Peyer's patch (tissue), 4 donors: ENCODE measurements at regions not wholly inside any gene's neighbourhood (a gene's known extent, or its start where the extent isn't known, plus 50 kb on each side); places are given as distances from the start of the nearest gene placed in this dataset.

Experiments used
- POLR2A ChIP-seq, 2 donors: fragments of 450-650 bp; IDR thresholded peaks; one replicate each; pipeline ENCODE4 v1.5.1; 2017; ENCODE audit warnings: antibody characterized with exemption in 2 of 2, mild to moderate bottlenecking in 2 of 2, moderate library complexity in 2 of 2
- TF ChIP-seq, protein P1 (sequence below), 6 experiments: fragments of 450-650 bp in 4 of 6; fragments of 200-600 bp in 2 of 6; sonication (generic) in 1 of 6; IDR thresholded peaks; one replicate each; pipeline ENCODE4 v1.5.1; 2017 to 2019; ENCODE audit warnings: antibody characterized with exemption in 6 of 6, mild to moderate bottlenecking in 3 of 6, moderate library complexity in 1 of 6

DNA sequence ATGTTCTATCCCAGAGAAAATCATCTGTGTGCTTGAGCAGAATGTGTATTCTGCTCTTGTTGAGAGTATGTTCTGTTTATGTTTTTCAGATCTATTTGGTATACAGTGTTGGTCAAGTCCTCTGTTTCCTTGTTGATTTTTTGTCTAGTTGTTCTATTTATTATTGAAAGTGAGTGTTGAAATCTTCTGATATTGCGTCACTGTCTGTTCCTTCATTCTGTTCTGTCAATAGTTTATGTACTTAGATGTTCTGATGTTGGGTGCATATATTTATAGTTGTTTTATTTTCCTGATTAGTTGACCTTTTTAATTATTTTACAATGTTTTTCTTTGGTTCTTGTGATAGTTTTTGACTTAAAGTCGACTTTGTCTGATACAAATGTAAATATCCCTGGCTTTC, 458.7 kb upstream of the HSF2 start:
- TF ChIP-seq, protein P1, sequence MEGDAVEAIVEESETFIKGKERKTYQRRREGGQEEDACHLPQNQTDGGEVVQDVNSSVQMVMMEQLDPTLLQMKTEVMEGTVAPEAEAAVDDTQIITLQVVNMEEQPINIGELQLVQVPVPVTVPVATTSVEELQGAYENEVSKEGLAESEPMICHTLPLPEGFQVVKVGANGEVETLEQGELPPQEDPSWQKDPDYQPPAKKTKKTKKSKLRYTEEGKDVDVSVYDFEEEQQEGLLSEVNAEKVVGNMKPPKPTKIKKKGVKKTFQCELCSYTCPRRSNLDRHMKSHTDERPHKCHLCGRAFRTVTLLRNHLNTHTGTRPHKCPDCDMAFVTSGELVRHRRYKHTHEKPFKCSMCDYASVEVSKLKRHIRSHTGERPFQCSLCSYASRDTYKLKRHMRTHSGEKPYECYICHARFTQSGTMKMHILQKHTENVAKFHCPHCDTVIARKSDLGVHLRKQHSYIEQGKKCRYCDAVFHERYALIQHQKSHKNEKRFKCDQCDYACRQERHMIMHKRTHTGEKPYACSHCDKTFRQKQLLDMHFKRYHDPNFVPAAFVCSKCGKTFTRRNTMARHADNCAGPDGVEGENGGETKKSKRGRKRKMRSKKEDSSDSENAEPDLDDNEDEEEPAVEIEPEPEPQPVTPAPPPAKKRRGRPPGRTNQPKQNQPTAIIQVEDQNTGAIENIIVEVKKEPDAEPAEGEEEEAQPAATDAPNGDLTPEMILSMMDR (IDR thresholded peaks at IDR 0.05), result no peak
- TF ChIP-seq POLR2A (IDR thresholded peaks at IDR 0.05), result no peak
